ENCODE measurements at regions not wholly inside any gene's neighbourhood (a gene's known extent, or its start where the extent isn't known, plus 50 kb on each side); places are given as distances from the start of the nearest gene placed in this dataset.

DNA sequence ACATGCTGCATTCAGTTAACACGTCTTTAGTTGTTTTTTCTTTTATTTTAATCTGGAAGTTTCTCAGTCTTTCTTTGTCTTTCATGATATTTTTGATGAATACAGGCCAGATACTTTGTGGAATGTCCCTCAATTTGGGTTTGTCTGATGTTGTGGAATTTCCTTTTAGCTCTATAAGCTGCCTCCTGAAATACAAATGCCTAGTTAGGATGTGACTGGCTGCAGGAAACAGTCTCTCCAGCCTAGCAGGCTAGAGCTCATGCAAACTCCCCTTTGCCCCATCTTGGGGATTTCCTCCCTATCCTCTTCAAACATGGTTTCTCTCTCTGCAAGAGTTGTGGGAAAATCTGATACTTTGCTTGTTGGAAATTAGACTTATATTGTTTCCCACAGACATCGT, 89.3 kb upstream of the JAG1 start:
- in situ Hi-C loops (cut with MboI; ENCODE audit: low pct_unique_long_range_greater_than_20kb, low sequenced_read_pairs): no loop called here
- no peak for DNase-seq

DNA sequence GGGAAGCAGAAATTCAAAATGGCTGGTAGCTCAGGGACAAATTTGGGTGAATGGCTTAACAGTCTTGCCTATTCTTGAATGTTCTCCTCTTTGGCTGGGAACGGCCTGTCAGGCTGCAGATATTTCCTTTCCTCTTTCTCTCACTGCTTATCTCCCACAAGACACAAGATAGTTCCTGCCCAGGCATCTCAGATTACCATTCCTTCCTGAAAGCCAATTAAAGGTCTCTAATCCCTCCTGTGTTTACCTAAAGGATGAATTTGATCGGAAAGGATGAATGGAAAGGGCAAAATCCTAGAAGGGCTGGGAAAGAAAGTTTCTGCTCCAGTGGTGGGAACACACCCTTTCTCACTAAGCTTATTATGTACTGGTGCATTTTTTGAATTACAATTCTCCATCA, 95.9 kb upstream of the JAG1 start:
- in situ Hi-C loops (cut with MboI; ENCODE audit: low pct_unique_long_range_greater_than_20kb, low sequenced_read_pairs): no loop called here
- no peak for DNase-seq

DNA sequence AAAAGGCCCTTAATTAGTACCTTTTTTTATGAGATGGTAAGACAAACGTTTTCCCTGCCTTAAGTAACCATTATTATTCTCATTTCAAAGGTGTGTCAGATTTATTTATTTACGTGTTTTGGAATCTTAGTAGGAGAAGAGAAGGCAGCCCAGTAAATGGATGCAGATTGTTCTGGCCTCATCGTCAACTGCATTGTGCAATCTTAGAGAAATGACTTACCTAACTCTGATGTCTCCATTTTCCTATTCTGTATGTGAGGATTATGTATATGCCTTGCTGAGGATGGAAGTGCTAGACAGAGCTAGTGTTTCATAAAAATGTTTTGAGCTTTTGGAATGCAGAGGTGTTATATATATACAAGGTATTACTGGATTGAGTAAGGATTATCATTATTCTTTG, 97.0 kb upstream of the JAG1 start:
- in situ Hi-C loops (cut with MboI; ENCODE audit: low pct_unique_long_range_greater_than_20kb, low sequenced_read_pairs): no loop called here
- DNase-seq: no peak

DNA sequence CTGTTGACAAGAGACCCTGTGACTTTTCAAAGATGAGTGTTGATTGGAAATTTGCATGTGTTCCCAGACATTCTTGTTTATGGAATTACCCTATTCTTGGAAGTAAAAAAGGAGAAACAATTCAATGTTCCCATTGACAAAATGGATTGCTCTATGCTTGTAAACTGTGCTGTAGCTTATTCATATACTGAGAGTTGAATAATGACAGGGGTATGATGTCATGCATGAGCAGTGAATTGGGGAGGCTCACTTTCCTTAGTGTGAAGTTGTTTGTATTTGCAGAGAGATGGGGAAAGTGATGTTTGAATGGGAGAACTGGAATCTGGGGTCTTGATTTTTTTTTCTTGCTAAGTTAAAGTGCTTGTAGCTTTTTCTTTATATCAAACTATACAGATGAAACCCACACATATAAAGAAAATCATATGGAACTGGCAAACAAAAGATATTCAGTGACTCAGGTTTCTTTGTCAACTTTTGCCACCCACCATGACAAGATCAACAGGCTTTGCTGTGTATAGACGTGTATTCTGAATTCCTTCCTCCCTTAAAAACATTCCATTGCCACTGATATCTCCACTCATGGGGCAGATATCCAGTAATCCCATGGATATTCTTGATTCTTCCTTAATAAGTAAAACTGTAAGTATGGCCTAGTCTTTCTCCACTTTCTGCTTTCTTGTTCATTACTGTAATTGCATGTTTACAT, 97.8 kb upstream of the JAG1 start:
- no peak for DNase-seq
- in situ Hi-C loops (cut with MboI; ENCODE audit: low pct_unique_long_range_greater_than_20kb, low sequenced_read_pairs): no loop called here

DNA sequence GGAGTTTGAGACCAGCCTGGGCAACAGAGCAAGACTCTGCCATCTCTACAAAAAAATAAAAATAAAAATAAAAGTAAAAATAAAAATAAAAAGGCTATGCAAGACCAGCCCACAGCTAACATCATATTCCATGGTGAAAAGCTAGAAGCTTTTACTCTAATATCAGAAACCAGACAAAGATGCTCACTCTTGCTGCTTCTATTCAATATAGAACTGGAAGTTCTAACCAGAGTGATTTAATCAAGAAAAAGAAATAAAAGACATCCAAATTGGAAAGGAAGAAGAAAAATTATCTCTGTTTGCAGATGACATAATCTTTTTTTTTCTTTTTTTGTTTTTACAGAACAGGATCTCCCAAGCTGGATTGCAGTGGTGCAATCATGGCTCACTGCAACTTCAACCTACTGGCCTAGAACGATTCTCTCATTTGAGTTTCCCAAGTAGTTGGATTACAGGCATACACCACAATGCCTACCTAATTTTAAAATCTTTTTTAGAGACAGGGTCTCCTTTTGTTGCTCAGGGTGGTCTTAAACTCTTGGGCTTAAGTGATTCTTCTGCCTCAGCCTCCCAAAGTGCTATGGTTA, 100.7 kb upstream of the JAG1 start:
- in situ Hi-C loops (cut with MboI; ENCODE audit: low pct_unique_long_range_greater_than_20kb, low sequenced_read_pairs): no loop called here
- no peak for DNase-seq

DNA sequence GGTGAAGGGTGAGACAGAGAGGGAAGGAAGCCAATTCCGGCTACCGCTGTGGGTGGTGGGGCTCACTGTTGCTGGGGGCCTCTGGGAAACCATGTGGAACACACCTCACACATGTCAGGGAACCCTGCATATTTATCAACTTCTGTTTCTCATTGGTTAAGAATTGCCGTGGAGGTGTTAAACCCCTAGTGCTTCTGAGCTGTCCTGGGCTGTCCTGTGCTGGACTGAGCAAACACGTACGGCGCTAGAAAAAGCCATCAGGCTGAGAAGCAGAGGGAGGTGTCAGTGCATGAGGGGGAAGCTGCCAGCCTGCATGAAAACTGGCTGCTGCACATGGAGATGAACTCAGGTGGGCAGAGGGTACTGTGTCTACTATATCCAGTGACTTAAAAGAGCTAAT, 103.9 kb upstream of the JAG1 start:
- in situ Hi-C loops (cut with MboI; ENCODE audit: low pct_unique_long_range_greater_than_20kb, low sequenced_read_pairs): loop anchor here (25.0 kb wide), 1 partner anchor 110 kb away; no protein-coding TSS in a partner anchor
- DNase-seq: no peak

DNA sequence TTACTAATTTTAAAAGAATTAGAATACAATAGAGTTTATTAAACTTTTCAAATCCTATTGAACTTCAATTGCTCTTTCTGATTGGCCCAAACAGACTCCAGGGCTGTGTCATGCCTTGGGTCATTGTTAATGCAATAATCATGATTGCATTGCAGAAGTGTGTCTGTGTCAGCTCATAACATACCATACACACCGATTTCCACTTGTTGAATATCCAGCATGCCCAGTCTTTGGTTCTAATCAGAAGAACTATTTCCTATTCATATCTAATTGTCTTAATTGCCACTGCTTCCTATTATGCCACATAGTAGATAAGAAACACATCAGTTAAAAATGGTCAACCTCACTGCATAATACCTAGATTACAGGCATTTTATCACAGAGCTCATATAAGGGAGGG, 106.1 kb upstream of the JAG1 start:
- in situ Hi-C loops (cut with MboI; ENCODE audit: low pct_unique_long_range_greater_than_20kb, low sequenced_read_pairs): loop anchor here (25.0 kb wide), 1 partner anchor 107 kb away; no protein-coding TSS in a partner anchor
- no peak for DNase-seq

DNA sequence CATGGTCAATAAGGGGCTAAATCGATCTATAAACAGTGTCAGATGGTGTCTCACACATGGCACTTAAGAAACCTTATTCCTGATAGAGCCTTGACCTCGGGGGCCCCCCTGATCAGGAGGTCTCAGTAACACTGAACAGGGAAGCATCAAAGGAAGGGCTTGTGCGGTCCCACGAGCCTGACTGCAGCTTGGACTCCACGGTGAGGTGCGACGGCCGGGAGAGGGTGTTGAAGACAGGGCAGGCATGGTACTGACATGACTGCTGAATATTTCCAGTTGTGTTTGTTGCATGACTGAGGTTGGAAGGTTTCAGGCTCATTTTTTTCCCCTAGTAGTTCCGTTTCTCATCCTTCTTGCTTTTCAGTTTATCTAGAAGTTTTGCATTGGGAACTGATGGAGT, 107.1 kb upstream of the JAG1 start:
- no peak for DNase-seq
- in situ Hi-C loops (cut with MboI; ENCODE audit: low pct_unique_long_range_greater_than_20kb, low sequenced_read_pairs): loop anchor here (25.0 kb wide), 1 partner anchor 106 kb away; no protein-coding TSS in a partner anchor

DNA sequence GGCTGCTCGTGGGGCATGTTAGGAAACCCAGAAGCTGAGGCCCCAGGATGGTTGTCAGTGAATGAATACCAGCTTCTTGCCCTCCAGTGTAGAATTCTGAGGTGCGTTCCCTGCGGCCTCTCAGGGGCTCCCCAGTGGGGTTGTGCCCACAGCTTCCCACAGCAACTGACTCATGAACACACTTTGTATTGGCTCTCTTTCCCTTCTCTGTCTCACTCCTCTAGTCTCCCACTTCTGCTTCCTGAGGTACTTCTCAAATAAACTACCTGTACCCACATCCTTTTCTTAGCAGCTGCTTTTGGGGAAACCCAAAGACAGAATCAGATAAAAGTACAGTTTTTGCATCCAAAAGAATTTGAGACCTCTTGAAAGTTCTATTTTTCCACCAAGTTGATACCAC, 107.7 kb upstream of the JAG1 start:
- DNase-seq: no peak
- in situ Hi-C loops (cut with MboI; ENCODE audit: low pct_unique_long_range_greater_than_20kb, low sequenced_read_pairs): loop anchor here (25.0 kb wide), 1 partner anchor 106 kb away; no protein-coding TSS in a partner anchor

DNA sequence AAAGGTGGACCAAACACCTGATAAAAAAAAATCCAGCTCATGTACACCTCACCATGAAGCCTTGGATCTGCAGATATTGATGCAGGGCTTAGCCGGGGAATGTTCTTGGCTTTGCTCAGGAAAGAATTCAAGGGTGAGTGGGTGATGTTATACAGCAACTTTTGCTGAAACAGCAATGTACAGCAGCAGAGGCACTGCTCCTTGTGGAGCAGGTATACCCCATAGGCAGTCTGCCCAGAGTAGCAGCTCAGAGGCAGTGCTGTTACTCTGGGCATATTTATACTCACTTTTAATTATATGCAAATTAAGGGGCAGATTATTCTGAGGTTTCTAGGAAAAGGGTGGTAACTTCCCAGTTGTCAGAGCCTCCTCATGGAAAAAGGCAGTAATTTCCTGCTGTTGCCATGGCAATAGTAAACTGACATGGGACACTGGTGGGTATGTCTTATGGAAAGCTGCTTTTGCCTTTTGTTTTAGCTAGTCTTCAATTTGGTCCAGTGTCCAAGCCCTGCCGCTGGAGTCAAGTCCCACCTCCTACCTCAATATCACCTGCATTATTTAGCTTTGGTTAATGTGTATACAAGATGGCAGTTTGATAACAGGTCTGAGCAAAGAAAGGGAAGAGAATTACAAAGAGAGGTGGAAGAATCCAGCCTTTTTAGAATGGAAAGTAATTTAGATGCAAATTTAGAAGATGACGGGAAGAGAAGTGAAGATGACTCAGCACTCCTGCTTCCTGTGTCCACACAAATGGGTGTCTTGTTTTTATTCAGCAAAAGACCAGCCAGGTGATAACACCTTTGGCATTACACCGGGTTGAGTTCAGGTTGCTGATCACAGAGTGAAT, 110.1 kb upstream of the JAG1 start:
- DNase-seq: no peak
- in situ Hi-C loops (cut with MboI; ENCODE audit: low pct_unique_long_range_greater_than_20kb, low sequenced_read_pairs): loop anchor here (25.0 kb wide), 1 partner anchor 103 kb away; no protein-coding TSS in a partner anchor

DNA sequence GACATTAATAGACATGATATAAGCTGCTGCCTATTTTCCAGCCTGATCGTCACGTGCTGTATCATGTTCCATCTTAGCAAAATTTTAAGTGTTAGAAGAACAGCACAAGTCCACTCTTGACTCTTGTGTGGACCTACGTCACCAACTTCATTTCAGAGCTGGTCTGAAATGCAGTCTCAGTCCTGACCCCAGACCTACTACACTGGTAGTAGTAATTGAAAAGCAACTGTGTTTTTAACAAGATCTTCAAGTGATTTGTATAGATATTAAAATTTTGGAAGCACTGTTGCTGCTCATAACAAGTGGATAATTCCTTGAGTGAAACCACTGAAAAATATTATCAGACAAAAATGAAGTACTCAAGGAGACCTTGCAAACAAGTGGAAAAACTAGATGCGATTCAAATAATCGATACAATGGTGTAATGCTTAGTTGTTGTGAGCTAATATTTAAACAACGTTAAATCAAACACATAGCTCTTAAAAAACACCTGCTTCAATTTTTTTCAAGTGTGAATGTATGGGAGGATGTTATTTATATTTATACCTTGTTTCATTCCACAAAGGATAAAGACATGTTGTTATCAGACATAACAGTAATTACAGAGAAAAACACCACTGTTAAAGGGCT, 110.9 kb upstream of the JAG1 start:
- in situ Hi-C loops (cut with MboI; ENCODE audit: low pct_unique_long_range_greater_than_20kb, low sequenced_read_pairs): loop anchor here (25.0 kb wide), 1 partner anchor 103 kb away; no protein-coding TSS in a partner anchor
- DNase-seq: no peak

DNA sequence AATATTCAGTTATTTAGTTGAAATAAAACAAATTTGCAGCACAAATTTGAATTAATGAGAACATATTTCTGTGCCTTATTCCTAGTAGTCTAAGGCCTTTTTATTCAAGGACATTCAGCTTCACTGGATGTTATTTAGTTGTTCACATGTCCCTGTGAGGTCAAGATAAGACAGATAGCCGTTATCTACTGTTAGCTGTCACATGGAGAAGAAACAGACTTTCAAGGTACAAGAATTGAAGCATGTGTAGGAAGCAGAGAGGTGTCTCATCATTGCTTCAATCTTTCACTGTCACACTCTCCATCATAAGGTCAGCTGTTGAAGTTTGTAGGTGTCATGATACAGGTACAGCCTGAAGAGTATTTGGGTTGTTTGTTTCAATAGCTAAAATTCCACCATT, 112.9 kb upstream of the JAG1 start:
- in situ Hi-C loops (cut with MboI; ENCODE audit: low pct_unique_long_range_greater_than_20kb, low sequenced_read_pairs): loop anchor here (25.0 kb wide), 1 partner anchor 101 kb away; no protein-coding TSS in a partner anchor
- DNase-seq: no peak

DNA sequence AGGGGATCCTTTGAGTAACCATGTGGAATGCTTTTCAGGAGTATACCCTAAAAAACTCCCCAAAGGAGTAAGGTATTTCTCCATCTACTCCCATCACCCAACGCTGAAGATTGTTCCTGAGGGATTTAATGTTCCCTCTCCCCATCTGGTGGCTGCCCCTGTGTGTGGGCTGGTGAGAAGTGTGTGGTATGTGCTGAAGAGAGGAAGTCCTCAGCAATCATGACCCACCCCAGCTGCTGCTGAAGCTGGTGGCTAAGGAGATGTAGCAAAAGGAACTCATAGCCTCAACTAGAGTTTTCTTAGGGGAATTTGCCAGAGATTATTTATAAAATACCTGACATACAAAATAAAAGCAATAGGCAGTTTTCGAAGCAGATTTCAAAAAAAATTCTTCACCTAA, 114.3 kb upstream of the JAG1 start:
- DNase-seq: no peak
- in situ Hi-C loops (cut with MboI; ENCODE audit: low pct_unique_long_range_greater_than_20kb, low sequenced_read_pairs): loop anchor here (25.0 kb wide), 1 partner anchor 99 kb away; no protein-coding TSS in a partner anchor

DNA sequence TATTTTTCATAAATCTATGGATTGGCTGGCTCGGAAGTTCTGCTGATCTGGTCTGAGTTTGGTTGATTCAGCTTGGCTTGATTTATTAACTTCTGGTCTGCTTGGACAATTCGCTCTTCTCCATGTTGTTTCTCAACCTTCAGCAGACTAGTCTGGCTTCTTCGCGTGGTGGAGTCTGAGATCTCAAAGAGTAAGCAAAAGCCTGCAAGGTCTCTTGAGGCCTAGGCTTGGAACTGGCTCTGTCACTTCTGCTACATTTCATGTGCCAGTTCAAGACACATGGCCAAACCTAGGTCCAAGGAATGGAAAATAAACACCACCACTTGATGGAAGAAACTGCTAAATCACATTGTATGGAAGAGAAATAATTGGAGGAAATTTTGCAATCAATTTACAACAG, 115.1 kb upstream of the JAG1 start:
- DNase-seq: no peak
- in situ Hi-C loops (cut with MboI; ENCODE audit: low pct_unique_long_range_greater_than_20kb, low sequenced_read_pairs): loop anchor here (25.0 kb wide), 1 partner anchor 98 kb away; no protein-coding TSS in a partner anchor

DNA sequence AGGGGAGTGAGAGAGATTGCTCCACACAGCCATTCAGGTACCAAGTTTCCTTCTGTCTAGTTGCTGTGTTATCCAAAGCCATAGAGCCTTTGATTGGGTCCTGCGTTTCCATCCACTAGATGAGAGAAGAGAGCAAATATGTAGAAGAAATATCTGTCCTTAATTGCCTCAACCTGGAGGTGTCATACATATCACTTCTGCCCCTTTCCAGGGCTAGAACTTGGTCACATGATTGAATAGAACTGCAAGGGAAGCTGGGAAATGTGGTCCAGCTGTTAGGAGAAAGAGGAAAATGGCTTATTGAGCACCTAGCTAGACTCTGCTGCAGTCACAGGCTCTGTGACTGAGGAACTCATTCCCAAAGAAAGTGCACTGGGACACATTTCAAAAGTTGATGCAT, 115.6 kb upstream of the JAG1 start:
- in situ Hi-C loops (cut with MboI; ENCODE audit: low pct_unique_long_range_greater_than_20kb, low sequenced_read_pairs): loop anchor here (25.0 kb wide), 1 partner anchor 98 kb away; no protein-coding TSS in a partner anchor

DNA sequence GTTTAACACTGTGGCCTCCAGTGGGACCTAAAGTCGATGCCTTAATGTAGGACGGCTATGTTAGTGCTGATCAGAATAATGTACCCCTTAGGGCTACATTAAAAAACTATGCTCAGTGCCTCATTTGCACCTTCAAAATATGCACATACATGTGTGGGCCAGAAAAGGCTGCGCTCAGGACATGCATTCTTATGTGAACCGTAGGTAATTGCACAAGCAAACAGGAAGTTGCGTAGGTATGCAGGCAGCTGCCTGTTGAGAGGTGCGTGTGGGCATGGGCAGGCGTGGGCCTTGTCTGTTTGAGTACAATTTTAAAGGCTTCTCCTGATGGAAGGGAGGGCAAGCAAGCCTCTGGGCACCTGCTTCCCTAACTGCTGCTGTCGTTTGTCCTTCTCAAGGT, 116.2 kb upstream of the JAG1 start:
- in situ Hi-C loops (cut with MboI; ENCODE audit: low pct_unique_long_range_greater_than_20kb, low sequenced_read_pairs): loop anchor here (25.0 kb wide), 1 partner anchor 97 kb away; no protein-coding TSS in a partner anchor
- DNase-seq: no peak

More for the DNA sequence above, 115.6 kb upstream of the JAG1 start:
- no peak for DNase-seq

DNA sequence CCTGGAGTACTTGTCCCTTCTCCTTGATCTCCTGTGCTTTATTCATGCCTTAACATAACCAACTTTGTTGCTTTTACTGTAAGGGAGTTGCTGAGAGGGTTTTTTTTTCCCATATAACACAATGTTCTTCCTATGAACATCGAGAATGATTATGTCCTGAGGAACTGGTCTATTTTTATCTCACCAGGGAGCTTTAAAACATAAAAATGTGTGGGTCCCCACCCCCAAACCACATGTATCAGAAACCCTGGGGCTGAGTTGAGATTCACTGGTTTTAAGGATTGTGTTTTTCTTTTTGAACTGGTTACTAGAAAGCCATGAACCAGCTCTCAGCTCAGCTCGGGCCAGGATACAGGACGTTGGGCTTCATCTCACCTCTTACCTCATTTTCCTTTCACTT, 118.5 kb upstream of the JAG1 start:
- in situ Hi-C loops (cut with MboI; ENCODE audit: low pct_unique_long_range_greater_than_20kb, low sequenced_read_pairs): loop anchor here (25.0 kb wide), 1 partner anchor 95 kb away; no protein-coding TSS in a partner anchor

DNA sequence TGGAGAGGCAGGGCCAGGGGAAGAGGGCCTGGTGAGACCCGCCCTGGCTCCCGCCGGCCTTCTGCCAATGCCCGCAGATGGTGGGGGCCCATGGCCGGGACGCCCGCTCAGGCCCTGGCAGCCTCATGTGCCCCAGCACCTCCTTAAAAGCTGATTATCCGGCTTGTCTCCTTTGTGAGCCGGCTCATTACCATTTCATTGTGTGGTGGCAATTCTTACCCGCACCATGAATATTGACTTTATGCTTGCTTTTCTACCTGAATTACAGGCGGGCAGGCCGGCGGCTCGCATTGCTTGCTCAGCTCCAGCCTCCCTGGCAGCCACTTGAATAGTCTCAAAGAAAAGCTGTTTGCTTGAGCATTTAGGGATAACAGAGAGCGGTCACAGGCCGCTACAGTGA, 120.0 kb upstream of the JAG1 start:
- in situ Hi-C loops (cut with MboI; ENCODE audit: low pct_unique_long_range_greater_than_20kb, low sequenced_read_pairs): loop anchor here (25.0 kb wide), 1 partner anchor 94 kb away; no protein-coding TSS in a partner anchor
- no peak for DNase-seq

More for the DNA sequence above, 118.5 kb upstream of the JAG1 start:
- no peak for DNase-seq

DNA sequence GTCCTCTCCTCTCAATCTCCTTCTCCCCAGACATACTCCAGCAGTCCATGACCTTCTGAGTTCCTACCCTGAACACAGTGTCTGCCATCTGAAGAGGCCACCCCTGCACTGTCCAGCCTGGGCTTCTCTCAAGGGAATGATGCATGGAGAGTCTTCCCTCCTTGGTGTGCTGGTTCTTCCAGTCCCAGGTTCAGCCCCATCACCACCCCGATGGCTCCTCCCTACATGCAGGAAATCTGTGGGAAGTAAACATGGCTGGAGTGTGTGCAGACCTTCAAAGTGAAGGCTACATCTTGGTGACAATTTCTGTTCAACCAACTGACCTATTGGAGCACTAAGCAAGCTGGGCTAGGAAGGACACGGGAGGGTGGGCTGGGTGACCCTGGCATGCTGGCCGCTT, 121.0 kb upstream of the JAG1 start:
- no peak for DNase-seq
- in situ Hi-C loops (cut with MboI; ENCODE audit: low pct_unique_long_range_greater_than_20kb, low sequenced_read_pairs): loop anchor here (25.0 kb wide), 1 partner anchor 93 kb away; no protein-coding TSS in a partner anchor

Measured in KBM-7 (cell line).